ENCODE measurements at regions not wholly inside any gene's neighbourhood (a gene's known extent, or its start where the extent isn't known, plus 50 kb on each side); places are given as distances from the start of the nearest gene placed in this dataset.
A peak's percentile ranks its signal among the peaks of the same experiment; 100 is the strongest.

DNA sequence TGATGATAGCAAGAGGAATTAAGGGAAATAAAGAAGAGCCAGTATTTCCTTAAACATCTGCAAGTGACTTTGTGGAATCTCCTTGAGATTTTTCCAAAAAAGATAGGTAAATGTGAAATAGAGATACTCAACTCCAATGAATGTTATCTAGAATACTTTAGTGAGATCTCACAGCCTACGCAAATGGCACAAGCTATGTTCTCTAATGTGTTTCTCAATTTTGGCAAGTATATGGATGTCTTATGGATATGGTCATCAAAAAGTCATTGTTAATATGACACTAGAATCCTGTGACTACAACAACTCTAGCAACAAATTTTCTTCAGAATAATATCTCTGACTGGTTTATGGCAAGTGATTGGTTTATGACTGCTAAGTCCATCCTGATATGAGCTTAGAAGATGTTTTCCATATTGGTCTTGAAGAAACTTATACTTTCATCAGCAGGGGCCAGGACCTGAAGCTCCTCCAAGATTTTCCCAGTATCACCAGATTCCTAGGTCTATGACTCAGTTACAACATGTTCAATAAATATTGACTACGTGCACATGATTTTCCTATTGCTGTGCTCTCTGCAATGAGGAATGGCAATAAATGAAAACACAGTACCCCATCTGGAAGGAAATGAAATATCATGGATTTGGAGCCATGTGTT is 170.9 kb upstream of the THBS1 start:
- no peak for DNase-seq
- Histone ChIP-seq H3K9me3 (no peaks in the 10 kb centered on the region), H3K4me1 (peaks cover 0 to 25% (median 3%) of the 10 kb centered on the region in 6 donors), H3K27me3 (replicated peaks in 1 of 7) (peaks cover 0 to 8% (median 0%) of the 10 kb centered on the region in 7 donors), H3K4me3 (no peak overlapping the region), H3K36me3 (no peaks in the 10 kb centered on the region), H3K27ac (no peak overlapping the region)
- WGBS, 5 donors, result 91 to 99% (median 96%) methylated on average over 2 of the region's 2 CpGs
- TF ChIP-seq, protein P1, sequence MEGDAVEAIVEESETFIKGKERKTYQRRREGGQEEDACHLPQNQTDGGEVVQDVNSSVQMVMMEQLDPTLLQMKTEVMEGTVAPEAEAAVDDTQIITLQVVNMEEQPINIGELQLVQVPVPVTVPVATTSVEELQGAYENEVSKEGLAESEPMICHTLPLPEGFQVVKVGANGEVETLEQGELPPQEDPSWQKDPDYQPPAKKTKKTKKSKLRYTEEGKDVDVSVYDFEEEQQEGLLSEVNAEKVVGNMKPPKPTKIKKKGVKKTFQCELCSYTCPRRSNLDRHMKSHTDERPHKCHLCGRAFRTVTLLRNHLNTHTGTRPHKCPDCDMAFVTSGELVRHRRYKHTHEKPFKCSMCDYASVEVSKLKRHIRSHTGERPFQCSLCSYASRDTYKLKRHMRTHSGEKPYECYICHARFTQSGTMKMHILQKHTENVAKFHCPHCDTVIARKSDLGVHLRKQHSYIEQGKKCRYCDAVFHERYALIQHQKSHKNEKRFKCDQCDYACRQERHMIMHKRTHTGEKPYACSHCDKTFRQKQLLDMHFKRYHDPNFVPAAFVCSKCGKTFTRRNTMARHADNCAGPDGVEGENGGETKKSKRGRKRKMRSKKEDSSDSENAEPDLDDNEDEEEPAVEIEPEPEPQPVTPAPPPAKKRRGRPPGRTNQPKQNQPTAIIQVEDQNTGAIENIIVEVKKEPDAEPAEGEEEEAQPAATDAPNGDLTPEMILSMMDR (IDR thresholded peaks at IDR 0.05 in 8 of 11, conservative IDR thresholded peaks at IDR 0.05 in 3 of 11), result no peak
- TF ChIP-seq POLR2AphosphoS5 (IDR thresholded peaks at IDR 0.05) (no peak), POLR2A (IDR thresholded peaks at IDR 0.05) (no peak)
- intact Hi-C loops (cut with DNase I; ENCODE audit: low total_unique reads), result no loop called here

- Histone ChIP-seq H3K36me3 (no peaks in the 10 kb centered on the region), H3K27ac (peak overlapping the region in 3 of 8 donors; percentile 34 to 67 (median 61)), H3K9me3 (peaks cover 0 to 5% (median 0%) of the 10 kb centered on the region in 8 donors), H3K4me1 (peaks cover 0 to 30% (median 3%) of the 10 kb centered on the region in 6 donors), H3K27me3 (replicated peaks in 1 of 7) (peaks cover 0 to 13% (median 0%) of the 10 kb centered on the region in 7 donors), H3K4me3 (no peak overlapping the region)
- DNase-seq, result no peak
- TF ChIP-seq POLR2A (IDR thresholded peaks at IDR 0.05) (no peak), POLR2AphosphoS5 (IDR thresholded peaks at IDR 0.05) (no peak)
- TF ChIP-seq, protein P1 (IDR thresholded peaks at IDR 0.05 in 8 of 11, conservative IDR thresholded peaks at IDR 0.05 in 3 of 11), result no peak
- 48 to 58% (median 54%) methylated on average over 4 of the region's 4 CpGs for WGBS, 5 donors
- intact Hi-C loops (cut with DNase I; ENCODE audit: low total_unique reads), result no loop called here
Observed at GRCh38 chr15:39411102-39411989, 169.5 kb upstream of the THBS1 start.

DNA sequence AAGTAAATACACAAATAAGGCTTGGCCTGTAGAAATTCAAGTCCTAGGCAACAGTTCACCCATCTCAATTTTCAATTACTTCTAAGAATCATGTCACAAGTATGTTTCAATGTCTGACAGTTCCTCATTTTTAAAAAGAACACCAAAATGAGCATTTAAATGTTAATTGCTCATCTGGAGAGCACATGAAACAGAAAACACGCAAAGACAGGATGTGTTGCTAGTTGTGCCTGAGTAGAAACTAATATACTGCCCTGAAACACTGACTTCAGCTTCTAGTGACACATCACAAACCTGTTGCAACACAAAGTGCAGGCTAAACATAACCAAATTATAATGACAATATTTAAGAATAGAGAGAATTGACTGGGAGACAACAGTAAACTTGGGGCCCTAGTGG is 167.3 kb upstream of the THBS1 start:
- TF ChIP-seq POLR2A (IDR thresholded peaks at IDR 0.05) (no peak), POLR2AphosphoS5 (IDR thresholded peaks at IDR 0.05) (no peak)
- TF ChIP-seq, protein P1 (IDR thresholded peaks at IDR 0.05 in 8 of 11, conservative IDR thresholded peaks at IDR 0.05 in 3 of 11), result no peak
- WGBS, 5 donors, result 7 to 20% (median 10%) methylated on average over 1 of the region's 1 CpG
- intact Hi-C loops (cut with DNase I; ENCODE audit: low total_unique reads), result no loop called here
- no peak for DNase-seq
- peaks cover 0 to 10% (median 0%) of the 10 kb centered on the region in 8 donors for H3K9me3 ChIP-seq
- peaks cover 0 to 30% (median 3%) of the 10 kb centered on the region in 6 donors for H3K4me1 ChIP-seq
- peak overlapping the region in 3 of 8 donors; percentile 8 to 67 (median 59) for H3K27ac ChIP-seq
- H3K27me3 ChIP-seq (replicated peaks in 1 of 7), result peaks cover 0 to 15% (median 0%) of the 10 kb centered on the region in 7 donors
- H3K36me3 ChIP-seq, result no peaks in the 10 kb centered on the region
- H3K4me3 ChIP-seq, result no peak overlapping the region

- 75 to 90% (median 77%) methylated on average over 4 of the region's 4 CpGs for WGBS, 5 donors
Observed at GRCh38 chr15:39414201-39414600, 166.7 kb upstream of the THBS1 start.

More at GRCh38 chr15:39414201-39414600, 166.7 kb upstream of the THBS1 start:
- no peak for TF ChIP-seq POLR2A (IDR thresholded peaks at IDR 0.05)
- TF ChIP-seq, protein P1 (IDR thresholded peaks at IDR 0.05 in 8 of 11, conservative IDR thresholded peaks at IDR 0.05 in 3 of 11), result no peak
- no peak for TF ChIP-seq POLR2AphosphoS5 (IDR thresholded peaks at IDR 0.05)
- peaks cover 0 to 30% (median 3%) of the 10 kb centered on the region in 6 donors for H3K4me1 ChIP-seq
- no peaks in the 10 kb centered on the region for H3K36me3 ChIP-seq
- no peak overlapping the region for H3K4me3 ChIP-seq
- H3K27ac ChIP-seq, result peak overlapping the region in 3 of 8 donors; percentile 8 to 67 (median 59)
- H3K9me3 ChIP-seq, result peaks cover 0 to 10% (median 0%) of the 10 kb centered on the region in 8 donors
- peaks cover 0 to 15% (median 0%) of the 10 kb centered on the region in 7 donors for H3K27me3 ChIP-seq (replicated peaks in 1 of 7)
- intact Hi-C loops (cut with DNase I; ENCODE audit: low total_unique reads), result no loop called here
- DNase-seq, result no peak

Measured in spleen (tissue), 11 donors.